ENCODE measurements at regions not wholly inside any gene's neighbourhood (a gene's known extent, or its start where the extent isn't known, plus 50 kb on each side); places are given as distances from the start of the nearest gene placed in this dataset.

DNA sequence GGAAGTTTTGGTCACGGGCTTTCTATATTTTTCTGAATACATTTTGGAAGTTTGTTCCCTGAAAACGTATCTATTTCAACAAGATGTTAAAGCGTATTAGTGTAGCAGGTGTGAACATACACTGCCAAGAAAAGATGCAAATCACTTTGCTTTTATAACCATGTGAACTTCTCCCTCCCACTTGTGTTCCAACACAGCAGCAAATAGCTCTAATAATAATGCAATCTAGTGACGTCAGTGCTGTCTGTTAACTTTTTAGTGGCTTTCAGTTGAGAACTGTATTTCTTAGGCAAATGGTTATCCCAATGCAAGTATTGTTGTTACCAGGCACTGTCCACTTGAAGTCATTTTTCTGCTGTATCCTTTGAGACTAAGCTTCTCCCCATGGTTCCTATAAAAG, 188.4 kb upstream of the IGFBP3 start:
- no peak for TF ChIP-seq EZH2phosphoT487 (IDR thresholded peaks at IDR 0.05; ENCODE audit: borderline replicate concordance)
- TF ChIP-seq POLR2A (IDR thresholded peaks at IDR 0.05; ENCODE audit: borderline replicate concordance, extremely low read depth, insufficient read depth, insufficient read length): no peak
- TF ChIP-seq, protein P1, sequence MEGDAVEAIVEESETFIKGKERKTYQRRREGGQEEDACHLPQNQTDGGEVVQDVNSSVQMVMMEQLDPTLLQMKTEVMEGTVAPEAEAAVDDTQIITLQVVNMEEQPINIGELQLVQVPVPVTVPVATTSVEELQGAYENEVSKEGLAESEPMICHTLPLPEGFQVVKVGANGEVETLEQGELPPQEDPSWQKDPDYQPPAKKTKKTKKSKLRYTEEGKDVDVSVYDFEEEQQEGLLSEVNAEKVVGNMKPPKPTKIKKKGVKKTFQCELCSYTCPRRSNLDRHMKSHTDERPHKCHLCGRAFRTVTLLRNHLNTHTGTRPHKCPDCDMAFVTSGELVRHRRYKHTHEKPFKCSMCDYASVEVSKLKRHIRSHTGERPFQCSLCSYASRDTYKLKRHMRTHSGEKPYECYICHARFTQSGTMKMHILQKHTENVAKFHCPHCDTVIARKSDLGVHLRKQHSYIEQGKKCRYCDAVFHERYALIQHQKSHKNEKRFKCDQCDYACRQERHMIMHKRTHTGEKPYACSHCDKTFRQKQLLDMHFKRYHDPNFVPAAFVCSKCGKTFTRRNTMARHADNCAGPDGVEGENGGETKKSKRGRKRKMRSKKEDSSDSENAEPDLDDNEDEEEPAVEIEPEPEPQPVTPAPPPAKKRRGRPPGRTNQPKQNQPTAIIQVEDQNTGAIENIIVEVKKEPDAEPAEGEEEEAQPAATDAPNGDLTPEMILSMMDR (IDR thresholded peaks at IDR 0.05 in 2 of 3, conservative IDR thresholded peaks at IDR 0.05 in 1 of 3; ENCODE audit: borderline replicate concordance in 1 of 3, insufficient read depth in 1 of 3, low read depth in 2 of 3, low read length in 2 of 3): no peak
- no peak for TF ChIP-seq CEBPB (IDR thresholded peaks at IDR 0.05; ENCODE audit: low read depth)
- TF ChIP-seq, protein P2, sequence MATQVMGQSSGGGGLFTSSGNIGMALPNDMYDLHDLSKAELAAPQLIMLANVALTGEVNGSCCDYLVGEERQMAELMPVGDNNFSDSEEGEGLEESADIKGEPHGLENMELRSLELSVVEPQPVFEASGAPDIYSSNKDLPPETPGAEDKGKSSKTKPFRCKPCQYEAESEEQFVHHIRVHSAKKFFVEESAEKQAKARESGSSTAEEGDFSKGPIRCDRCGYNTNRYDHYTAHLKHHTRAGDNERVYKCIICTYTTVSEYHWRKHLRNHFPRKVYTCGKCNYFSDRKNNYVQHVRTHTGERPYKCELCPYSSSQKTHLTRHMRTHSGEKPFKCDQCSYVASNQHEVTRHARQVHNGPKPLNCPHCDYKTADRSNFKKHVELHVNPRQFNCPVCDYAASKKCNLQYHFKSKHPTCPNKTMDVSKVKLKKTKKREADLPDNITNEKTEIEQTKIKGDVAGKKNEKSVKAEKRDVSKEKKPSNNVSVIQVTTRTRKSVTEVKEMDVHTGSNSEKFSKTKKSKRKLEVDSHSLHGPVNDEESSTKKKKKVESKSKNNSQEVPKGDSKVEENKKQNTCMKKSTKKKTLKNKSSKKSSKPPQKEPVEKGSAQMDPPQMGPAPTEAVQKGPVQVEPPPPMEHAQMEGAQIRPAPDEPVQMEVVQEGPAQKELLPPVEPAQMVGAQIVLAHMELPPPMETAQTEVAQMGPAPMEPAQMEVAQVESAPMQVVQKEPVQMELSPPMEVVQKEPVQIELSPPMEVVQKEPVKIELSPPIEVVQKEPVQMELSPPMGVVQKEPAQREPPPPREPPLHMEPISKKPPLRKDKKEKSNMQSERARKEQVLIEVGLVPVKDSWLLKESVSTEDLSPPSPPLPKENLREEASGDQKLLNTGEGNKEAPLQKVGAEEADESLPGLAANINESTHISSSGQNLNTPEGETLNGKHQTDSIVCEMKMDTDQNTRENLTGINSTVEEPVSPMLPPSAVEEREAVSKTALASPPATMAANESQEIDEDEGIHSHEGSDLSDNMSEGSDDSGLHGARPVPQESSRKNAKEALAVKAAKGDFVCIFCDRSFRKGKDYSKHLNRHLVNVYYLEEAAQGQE (IDR thresholded peaks at IDR 0.05; ENCODE audit: low read depth): no peak
- TF ChIP-seq EZH2 (IDR thresholded peaks at IDR 0.05): no peak
- no peak for TF ChIP-seq EGR1 (IDR thresholded peaks at IDR 0.05; ENCODE audit: low read depth)
- TF ChIP-seq POLR2AphosphoS5 (IDR thresholded peaks at IDR 0.05; ENCODE audit: low read depth, low read length): no peak
- TF ChIP-seq YY1 (IDR thresholded peaks at IDR 0.05; ENCODE audit: extremely low read depth, insufficient replicate concordance, low read depth, low read length): no peak
- TF ChIP-seq, protein P3, sequence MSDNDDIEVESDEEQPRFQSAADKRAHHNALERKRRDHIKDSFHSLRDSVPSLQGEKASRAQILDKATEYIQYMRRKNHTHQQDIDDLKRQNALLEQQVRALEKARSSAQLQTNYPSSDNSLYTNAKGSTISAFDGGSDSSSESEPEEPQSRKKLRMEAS (IDR thresholded peaks at IDR 0.05): no peak
- TF ChIP-seq JUND (IDR thresholded peaks at IDR 0.05): no peak
- TF ChIP-seq ZFX (IDR thresholded peaks at IDR 0.05): no peak
- no peak for TF ChIP-seq TCF7L2 (IDR thresholded peaks at IDR 0.05; ENCODE audit: borderline replicate concordance, extremely low read depth, insufficient read depth, insufficient read length)
